SW 1271 (cell line): ENCODE measurements at regions not wholly inside any gene's neighbourhood (a gene's known extent, or its start where the extent isn't known, plus 50 kb on each side); places are given as distances from the start of the nearest gene placed in this dataset.

ENCODE experiments used
- DNase-seq, 2 experiments: peaks; one replicate each; lab custom pipeline; 2025; lab: John Stamatoyannopoulos, UW

DNA sequence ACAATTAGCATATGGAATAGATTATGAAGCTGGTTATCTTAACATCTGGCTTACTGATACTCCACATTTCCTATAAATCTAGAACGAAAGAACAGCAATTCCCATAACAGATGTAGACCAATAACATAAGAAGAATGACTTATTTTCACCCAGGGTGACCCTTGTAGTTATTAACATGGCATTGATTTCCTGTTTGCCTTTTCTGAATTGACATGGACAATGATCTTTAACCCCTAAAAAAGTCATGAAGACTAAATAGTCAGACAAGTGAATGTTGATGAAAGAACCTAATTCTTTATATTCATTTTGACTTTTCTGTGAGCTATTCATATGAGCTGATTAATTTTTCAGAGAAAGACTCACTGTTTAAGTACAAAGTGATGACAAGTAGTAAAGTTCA is 175.3 kb upstream of the CD180 start:
- DNase-seq, result no peak

DNA sequence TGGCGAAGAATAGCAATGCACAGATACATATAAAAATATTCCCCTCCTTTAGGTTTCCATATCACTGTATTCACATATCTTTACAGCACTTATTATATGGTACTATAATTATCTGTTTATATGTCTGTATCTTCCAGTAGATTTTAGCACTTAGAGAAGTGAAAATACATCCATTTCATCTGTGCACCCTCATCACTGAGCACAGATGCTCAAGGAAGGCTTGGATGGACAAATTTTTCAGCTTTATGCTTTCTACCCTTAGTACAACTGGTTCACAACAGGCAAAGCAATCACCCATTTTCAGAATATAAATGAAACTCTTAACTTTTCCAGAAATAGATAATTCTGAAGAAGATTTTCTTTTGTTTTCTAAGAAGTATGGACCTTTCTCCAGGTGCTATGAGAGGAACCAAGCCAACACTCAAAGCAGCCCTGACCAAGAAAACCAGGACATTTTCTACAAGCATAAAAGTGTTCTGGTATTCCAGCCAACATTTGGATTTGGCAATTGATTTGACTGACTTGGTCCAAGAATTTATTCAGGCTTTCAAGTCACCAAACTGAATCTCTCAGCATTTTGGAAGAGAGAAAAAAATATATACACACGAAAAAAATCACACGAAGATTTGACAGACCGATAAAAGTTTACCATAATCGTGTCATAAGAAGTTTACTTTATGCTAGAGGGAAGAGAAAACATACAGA is 170.2 kb upstream of the CD180 start:
- no peak for DNase-seq

- DNase-seq, result no peak
These were observed 169.7 kb upstream of the CD180 start for GRCh38 chr5:67366276-67366675.

DNA sequence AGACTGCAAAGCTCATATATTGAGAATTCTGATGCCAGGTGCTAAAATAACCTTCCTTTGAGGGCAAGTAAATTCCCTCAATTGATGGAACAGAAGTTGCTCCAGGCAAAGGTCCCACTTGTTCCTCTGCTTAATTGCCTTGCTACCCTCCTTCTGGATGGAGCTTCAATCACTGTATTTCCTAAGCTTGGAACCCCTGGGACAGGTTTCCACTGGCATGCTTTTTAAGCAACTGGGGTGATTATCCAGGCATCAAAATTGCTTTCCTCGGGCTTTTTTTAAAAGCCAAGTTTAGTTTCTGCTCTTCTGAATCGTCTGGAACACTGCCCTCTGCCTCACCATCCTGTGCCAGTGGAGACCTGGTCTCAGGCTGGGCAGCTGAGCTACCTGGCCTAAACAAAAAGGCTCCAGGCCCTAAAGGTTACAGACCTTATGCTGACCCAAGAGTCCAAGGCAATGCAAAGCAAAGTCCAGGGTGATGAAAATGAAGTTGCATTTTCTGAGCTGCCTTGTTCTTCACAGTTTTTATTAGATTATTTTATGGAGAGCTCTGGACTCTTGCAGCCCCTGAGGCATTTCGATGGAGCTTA is 167.9 kb upstream of the CD180 start:
- no peak for DNase-seq

DNA sequence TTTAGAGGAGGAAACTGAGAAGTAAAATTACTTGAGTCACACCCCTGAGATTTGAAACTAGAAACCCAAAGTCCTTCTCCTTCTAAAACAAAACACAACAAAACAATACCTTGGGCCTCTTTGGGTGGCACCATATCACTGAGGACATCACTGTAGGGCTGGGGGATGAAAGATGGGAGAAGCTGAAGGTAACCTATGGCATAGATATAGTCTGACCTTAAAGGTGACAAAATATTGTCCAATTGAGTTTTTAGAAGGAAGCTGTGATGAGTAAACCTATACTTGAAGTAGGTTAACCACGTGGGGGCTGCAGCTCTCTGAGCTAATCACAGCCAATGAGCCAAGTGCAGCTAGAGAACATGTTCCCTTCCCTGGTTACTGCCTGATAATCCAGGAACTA is 167.4 kb upstream of the CD180 start:
- DNase-seq, result no peak

DNA sequence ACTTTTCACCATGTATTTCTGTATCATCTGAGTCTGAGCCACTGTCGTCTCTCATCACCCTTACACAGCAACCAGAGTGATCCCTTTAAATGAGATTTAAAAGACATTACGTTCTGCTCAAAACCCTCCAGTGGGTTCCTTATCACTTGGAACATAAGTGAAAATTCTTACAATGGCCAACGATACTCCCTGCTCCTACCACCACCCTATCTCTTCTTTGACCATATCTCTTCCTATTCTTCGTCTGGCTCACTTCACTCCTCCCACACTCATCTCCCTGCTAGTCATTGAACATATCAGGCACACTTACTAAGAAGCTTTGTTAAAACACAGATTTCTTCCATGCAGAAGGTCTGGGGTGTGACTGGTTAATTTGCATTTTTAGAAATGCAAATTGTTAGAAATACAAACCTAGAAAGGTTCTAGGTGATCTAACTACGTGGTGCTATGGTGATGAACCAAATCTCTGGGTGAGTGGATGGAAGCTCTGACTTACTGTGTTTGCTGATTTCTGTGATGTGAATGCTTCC is 166.6 kb upstream of the CD180 start:
- no peak for DNase-seq

DNA sequence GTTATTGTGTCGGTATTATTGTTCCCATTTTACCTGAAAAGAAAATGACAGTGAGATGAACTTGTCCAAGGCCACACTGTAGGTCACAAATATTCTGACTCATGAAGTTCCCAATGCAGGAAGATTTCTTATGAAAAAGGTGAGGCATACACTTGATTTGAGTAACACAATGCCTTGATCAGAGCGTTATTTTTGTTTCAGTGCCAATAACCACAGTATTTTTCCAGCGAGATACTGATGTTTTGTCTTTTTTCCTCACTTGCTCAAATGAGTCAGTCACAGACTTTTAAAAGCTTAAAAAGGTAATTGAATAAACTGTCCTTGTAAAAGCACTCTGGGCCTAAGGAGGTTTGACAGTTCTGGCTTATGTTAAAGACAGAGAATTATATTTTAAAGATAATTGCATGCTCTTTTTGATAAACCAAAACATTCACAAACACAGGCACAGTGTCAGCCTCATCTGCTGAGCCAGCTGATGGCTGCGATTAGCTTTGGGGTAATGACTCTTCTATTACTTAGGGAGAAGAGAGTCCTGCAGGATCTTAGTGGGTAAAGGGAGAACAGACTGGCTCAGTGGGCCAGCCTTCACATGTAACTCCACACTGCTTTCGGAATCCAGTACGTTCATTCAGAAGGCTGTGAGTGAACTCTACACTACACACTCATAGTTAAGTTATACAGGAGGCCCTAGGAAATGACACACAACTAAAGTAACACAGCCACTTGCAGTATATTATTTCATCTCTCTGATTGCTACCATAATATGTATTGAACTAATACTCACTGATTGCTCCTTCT is 165.5 kb upstream of the CD180 start:
- DNase-seq, result no peak

DNA sequence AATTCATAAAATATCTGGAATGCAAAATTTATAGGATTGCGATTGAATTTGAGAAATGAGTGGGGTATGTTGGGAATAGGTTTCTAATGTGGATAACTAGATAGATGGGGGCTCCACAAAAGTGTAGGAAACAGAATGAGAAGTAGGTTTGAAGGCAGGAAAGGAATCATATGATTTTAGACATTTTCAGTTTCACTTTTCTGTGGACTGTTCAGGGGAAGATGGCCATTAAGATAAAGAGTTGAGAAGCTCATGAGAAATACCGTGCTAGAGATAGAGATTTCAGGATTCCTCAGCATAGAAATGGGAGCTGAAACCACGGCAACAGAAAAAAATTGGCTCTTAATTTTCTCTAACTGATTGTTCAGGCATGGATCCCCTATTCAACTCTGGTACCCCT is 163.4 kb upstream of the CD180 start:
- DNase-seq, result no peak

DNA sequence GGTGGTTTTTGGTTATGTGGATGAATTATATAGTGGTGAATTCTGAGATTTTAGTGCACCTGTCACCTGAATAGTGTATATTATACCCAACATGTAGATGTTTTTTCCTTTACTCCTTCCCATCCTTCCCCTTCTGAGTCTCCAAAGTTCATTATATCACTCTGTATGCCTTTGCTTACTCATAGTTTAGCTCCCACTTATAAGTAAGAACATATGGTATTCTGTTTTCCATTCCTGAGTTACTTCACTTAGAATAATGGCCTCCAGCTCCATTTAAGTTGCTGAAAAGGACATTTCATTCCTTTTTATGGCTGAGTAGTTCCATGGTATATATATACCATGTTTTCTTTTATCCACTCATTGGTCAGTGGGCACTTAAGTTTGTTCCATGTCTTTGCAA is 161.6 kb upstream of the CD180 start:
- no peak for DNase-seq

DNA sequence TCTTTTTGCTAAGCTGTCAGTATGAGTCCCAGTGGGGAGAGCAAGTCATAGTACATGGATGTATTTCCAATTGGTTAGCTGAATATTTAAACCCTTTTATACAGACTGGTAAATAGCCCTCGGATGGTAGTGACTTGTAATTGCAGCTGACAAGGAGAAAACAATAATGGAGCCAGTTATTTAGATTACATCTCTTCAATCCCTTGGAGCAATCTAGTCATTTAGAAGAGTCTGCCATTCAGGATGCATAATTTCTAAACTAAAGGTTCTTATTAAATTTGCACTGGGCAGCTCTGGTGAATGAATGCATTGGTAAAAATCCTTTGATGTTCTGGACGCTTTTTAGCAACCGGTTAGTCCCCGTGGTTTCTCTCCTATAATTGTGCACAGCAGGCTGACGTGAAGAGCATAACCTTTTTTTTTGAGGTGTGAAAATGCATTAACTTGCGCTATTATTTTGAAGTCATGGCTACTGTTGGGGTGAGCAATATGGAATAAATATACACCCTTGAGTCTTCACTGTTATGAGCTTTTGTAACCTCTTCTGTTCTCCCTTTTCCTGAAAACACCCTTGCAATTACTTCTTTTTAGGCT is 158.6 kb upstream of the CD180 start:
- no peak for DNase-seq

- no peak for DNase-seq
These were observed 157.2 kb upstream of the CD180 start for GRCh38 chr5:67353500-67354450.

- no peak for DNase-seq
These were observed 154.1 kb upstream of the CD180 start for GRCh38 chr5:67350618-67351201.

DNA sequence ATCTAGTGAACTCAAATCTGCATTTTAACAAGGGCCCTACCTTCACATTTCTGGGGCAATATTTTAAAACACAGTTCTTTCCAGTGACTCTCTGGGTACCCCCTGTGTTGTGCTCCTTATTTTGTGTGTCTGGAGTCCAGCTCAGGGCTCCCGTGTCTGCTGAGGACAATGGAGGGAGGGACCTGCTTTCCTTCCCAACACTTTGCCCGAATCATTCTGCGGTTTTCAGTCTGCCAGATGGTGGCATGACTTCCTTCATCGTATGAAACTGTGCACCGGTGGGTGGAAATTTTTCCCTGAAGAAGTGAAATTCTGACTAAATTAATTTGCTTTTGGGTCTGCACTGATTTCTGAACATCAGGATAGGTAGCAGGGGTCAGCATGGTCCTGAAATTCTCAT is 153.6 kb upstream of the CD180 start:
- no peak for DNase-seq

DNA sequence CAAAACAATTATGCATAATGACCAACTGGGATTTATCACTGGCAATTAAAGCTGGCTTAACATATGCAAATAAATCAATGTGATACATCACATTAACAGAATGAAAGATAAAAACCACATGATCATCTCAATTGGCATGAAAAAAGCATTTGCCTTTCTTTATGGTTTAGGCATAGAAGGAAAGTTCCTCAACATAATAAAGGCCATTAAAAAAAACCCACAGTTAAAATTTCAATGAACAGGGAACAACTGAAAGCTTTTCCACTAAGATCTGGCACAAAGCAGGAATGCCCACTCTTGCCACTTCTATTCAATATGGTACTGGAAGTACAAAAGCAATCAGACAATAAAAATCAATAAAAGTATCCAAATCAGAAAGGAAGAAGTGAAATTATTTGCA is 151.2 kb upstream of the CD180 start:
- DNase-seq, result no peak

DNA sequence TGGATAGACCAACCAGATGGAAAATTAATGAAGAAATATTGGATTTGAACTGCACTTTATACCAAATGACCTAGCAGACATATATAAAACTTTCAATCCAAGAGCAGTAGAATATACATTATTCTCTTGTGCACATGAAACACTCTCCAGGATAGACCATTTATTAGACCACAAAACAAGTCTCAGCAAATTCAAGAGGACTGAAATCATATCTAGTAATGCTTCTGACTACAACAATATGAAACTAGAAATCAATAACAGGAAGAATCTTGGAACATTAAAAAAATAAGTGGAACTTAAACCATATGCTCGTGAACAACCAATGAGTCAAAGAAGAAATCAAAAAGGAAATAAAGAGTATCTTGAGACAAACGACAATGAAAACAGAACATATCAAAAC is 150.0 kb upstream of the CD180 start:
- no peak for DNase-seq

- no peak for DNase-seq
These were observed 148.3 kb upstream of the CD180 start for GRCh38 chr5:67344870-67345269.

- no peak for DNase-seq
These were observed 147.2 kb upstream of the CD180 start for GRCh38 chr5:67343835-67344234.

- no peak for DNase-seq
These were observed 144.9 kb upstream of the CD180 start for GRCh38 chr5:67341478-67341877.

DNA sequence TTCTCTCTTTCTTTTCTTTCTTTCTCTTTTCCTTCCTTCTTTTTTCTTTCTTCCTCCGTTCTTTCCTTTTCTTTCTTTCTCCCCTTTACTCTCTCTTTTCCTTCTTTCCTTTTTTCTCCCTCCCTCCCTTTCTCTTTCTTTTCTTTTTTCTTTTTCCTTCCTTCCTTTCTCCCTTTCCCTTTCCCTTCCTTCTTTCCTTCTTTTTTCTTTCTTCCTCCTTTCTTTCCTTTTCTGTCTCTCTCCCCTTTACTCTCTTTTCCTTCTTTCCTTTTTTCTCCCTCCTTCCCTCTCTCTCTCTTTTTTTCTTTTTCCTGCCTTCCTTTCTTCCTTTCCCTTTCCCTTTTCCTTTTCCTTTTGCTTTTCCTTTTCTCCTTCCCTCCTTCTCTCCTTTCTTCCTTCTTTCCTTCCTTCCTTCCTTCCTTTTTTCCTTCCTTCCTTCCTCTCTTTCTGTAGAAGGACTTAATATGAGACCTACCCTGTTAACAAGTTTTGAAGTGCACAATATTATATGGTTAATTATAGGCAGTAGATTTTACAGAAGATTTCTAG is 142.7 kb upstream of the CD180 start:
- DNase-seq, result no peak

- no peak for DNase-seq
These were observed 141.8 kb upstream of the CD180 start for GRCh38 chr5:67338421-67338820.

DNA sequence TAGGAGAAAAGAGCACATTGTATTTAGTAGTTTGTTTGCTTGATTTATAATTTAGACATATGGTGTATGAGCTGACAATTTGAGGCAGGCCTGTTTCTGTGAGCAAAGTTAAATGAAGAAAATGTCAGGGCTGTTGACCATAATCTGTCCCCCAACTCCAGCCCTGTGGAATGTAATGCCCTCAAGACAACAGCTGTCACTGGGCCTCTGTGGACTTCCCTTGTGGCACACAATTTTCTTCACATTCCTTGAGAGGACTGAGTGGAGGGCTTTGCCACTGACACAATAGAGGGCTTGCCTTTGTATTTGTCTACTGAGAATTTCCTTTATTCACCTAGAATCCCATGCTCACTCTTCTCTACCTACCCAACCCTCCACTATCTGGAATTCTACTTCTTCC is 141.2 kb upstream of the CD180 start:
- DNase-seq, result no peak
